ENCODE measurements at regions not wholly inside any gene's neighbourhood (a gene's known extent, or its start where the extent isn't known, plus 50 kb on each side); places are given as distances from the start of the nearest gene placed in this dataset.
"Not testable (repeated sequence)": the region's sequence is repeated elsewhere in the genome, so short reads cannot be mapped to it uniquely, and the experiment has no call there.

GRCh38 chr16:22572331-22573224, 61.9 kb downstream of the NPIPB5 start:
- dilution Hi-C loops (cut with MboI; ENCODE audit: extremely low pct_ligation_motif_present, low sequenced_read_pairs); POLR2A ChIA-PET; BruUV-seq (replicated peaks); H3K27me3 ChIP-seq (ENCODE audit: control insufficient read depth in 2 of 2, insufficient read depth in 2 of 2, low read length in 2 of 2); CTCF ChIA-PET; H3K79me2 ChIP-seq (ENCODE audit: control insufficient read depth, insufficient read depth, low read length); H4K20me1 ChIP-seq (replicated peaks; ENCODE audit: control insufficient read depth, extremely low read depth, insufficient read depth, low read length); H3K9me3 ChIP-seq (replicated peaks; ENCODE audit: control insufficient read depth, insufficient read depth, low read length); DNase-seq (ENCODE audit: low read depth, low spot score); H3K27ac ChIP-seq (ENCODE audit: insufficient read depth, low read depth, low read length); H3K36me3 ChIP-seq (ENCODE audit: control insufficient read depth in 2 of 2, extremely low read depth in 1 of 2, insufficient read depth in 2 of 2, low read length in 2 of 2); H3K9ac ChIP-seq (replicated peaks; ENCODE audit: extremely low read depth, insufficient read depth, low read length); intact Hi-C loops (cut with micrococcal nuclease); H3K9me1 ChIP-seq (replicated peaks; ENCODE audit: control insufficient read depth, extremely low read depth, insufficient read depth, low read length); H2AFZ ChIP-seq (ENCODE audit: low read depth, low read length); H3K4me2 ChIP-seq (ENCODE audit: insufficient read depth, low read length); H3K4me3 ChIP-seq (replicated peaks in 1 of 3; ENCODE audit: insufficient read depth in 1 of 3, low read depth in 1 of 3, low read length in 3 of 3); H3K4me1 ChIP-seq (ENCODE audit: control insufficient read depth, extremely low read depth, insufficient read depth, low read length): not testable (repeated sequence)
- FAIRE-seq, result peak; percentile 64

GRCh38 chr16:22573225-22573530, 62.5 kb downstream of the NPIPB5 start:
- H3K9me3 ChIP-seq (replicated peaks; ENCODE audit: control insufficient read depth, insufficient read depth, low read length); H3K4me1 ChIP-seq (ENCODE audit: control insufficient read depth, extremely low read depth, insufficient read depth, low read length); H3K9ac ChIP-seq (replicated peaks; ENCODE audit: extremely low read depth, insufficient read depth, low read length); H3K27me3 ChIP-seq (ENCODE audit: control insufficient read depth in 2 of 2, insufficient read depth in 2 of 2, low read length in 2 of 2); POLR2A ChIA-PET; H3K4me2 ChIP-seq (ENCODE audit: insufficient read depth, low read length); intact Hi-C loops (cut with micrococcal nuclease); H4K20me1 ChIP-seq (replicated peaks; ENCODE audit: control insufficient read depth, extremely low read depth, insufficient read depth, low read length); BruUV-seq (replicated peaks); dilution Hi-C loops (cut with MboI; ENCODE audit: extremely low pct_ligation_motif_present, low sequenced_read_pairs); H3K9me1 ChIP-seq (replicated peaks; ENCODE audit: control insufficient read depth, extremely low read depth, insufficient read depth, low read length); CTCF ChIA-PET; H3K36me3 ChIP-seq (ENCODE audit: control insufficient read depth in 2 of 2, extremely low read depth in 1 of 2, insufficient read depth in 2 of 2, low read length in 2 of 2); H2AFZ ChIP-seq (ENCODE audit: low read depth, low read length); DNase-seq (ENCODE audit: low read depth, low spot score); H3K79me2 ChIP-seq (ENCODE audit: control insufficient read depth, insufficient read depth, low read length); H3K27ac ChIP-seq (ENCODE audit: insufficient read depth, low read depth, low read length); H3K4me3 ChIP-seq (replicated peaks in 1 of 3; ENCODE audit: insufficient read depth in 1 of 3, low read depth in 1 of 3, low read length in 3 of 3): not testable (repeated sequence)
- FAIRE-seq, result peak; percentile 71

GRCh38 chr16:22576506-22576905, 65.8 kb downstream of the NPIPB5 start:
- H3K9me1 ChIP-seq (replicated peaks; ENCODE audit: control insufficient read depth, extremely low read depth, insufficient read depth, low read length); H3K4me2 ChIP-seq (ENCODE audit: insufficient read depth, low read length); H3K36me3 ChIP-seq (ENCODE audit: control insufficient read depth in 2 of 2, extremely low read depth in 1 of 2, insufficient read depth in 2 of 2, low read length in 2 of 2); H3K9ac ChIP-seq (replicated peaks; ENCODE audit: extremely low read depth, insufficient read depth, low read length); H3K79me2 ChIP-seq (ENCODE audit: control insufficient read depth, insufficient read depth, low read length); H3K4me3 ChIP-seq (replicated peaks in 1 of 3; ENCODE audit: insufficient read depth in 1 of 3, low read depth in 1 of 3, low read length in 3 of 3); H3K27me3 ChIP-seq (ENCODE audit: control insufficient read depth in 2 of 2, insufficient read depth in 2 of 2, low read length in 2 of 2); BruUV-seq (replicated peaks); FAIRE-seq; H3K4me1 ChIP-seq (ENCODE audit: control insufficient read depth, extremely low read depth, insufficient read depth, low read length); H4K20me1 ChIP-seq (replicated peaks; ENCODE audit: control insufficient read depth, extremely low read depth, insufficient read depth, low read length); POLR2A ChIA-PET; DNase-seq (ENCODE audit: low read depth, low spot score); dilution Hi-C loops (cut with MboI; ENCODE audit: extremely low pct_ligation_motif_present, low sequenced_read_pairs); H2AFZ ChIP-seq (ENCODE audit: low read depth, low read length); CTCF ChIA-PET; H3K27ac ChIP-seq (ENCODE audit: insufficient read depth, low read depth, low read length); H3K9me3 ChIP-seq (replicated peaks; ENCODE audit: control insufficient read depth, insufficient read depth, low read length); intact Hi-C loops (cut with micrococcal nuclease): not testable (repeated sequence)

GRCh38 chr16:22583195-22583594, 72.5 kb downstream of the NPIPB5 start:
- H3K4me1 ChIP-seq (ENCODE audit: control insufficient read depth, extremely low read depth, insufficient read depth, low read length); POLR2A ChIA-PET; intact Hi-C loops (cut with micrococcal nuclease); FAIRE-seq; H3K36me3 ChIP-seq (ENCODE audit: control insufficient read depth in 2 of 2, extremely low read depth in 1 of 2, insufficient read depth in 2 of 2, low read length in 2 of 2); DNase-seq (ENCODE audit: low read depth, low spot score); H4K20me1 ChIP-seq (replicated peaks; ENCODE audit: control insufficient read depth, extremely low read depth, insufficient read depth, low read length); H3K4me3 ChIP-seq (replicated peaks in 1 of 3; ENCODE audit: insufficient read depth in 1 of 3, low read depth in 1 of 3, low read length in 3 of 3); CTCF ChIA-PET; H3K9me1 ChIP-seq (replicated peaks; ENCODE audit: control insufficient read depth, extremely low read depth, insufficient read depth, low read length); H3K27me3 ChIP-seq (ENCODE audit: control insufficient read depth in 2 of 2, insufficient read depth in 2 of 2, low read length in 2 of 2); H3K79me2 ChIP-seq (ENCODE audit: control insufficient read depth, insufficient read depth, low read length); H2AFZ ChIP-seq (ENCODE audit: low read depth, low read length); BruUV-seq (replicated peaks); H3K4me2 ChIP-seq (ENCODE audit: insufficient read depth, low read length); H3K9me3 ChIP-seq (replicated peaks; ENCODE audit: control insufficient read depth, insufficient read depth, low read length); H3K27ac ChIP-seq (ENCODE audit: insufficient read depth, low read depth, low read length); H3K9ac ChIP-seq (replicated peaks; ENCODE audit: extremely low read depth, insufficient read depth, low read length); dilution Hi-C loops (cut with MboI; ENCODE audit: extremely low pct_ligation_motif_present, low sequenced_read_pairs): not testable (repeated sequence)

Measured in endothelial cell of umbilical vein (primary cell).